ENCODE measurements at regions not wholly inside any gene's neighbourhood (a gene's known extent, or its start where the extent isn't known, plus 50 kb on each side); places are given as distances from the start of the nearest gene placed in this dataset.

GRCh38 chr4:29972121-29972520 lies 748.0 kb upstream of the PCDH7 start:
- TF ChIP-seq POLR2A (IDR thresholded peaks at IDR 0.05) (no peak), CTCF (IDR thresholded peaks at IDR 0.05) (no peak)

Data from body of pancreas (tissue), 4 donors.